Ishikawa (cell line): ENCODE measurements at regions not wholly inside any gene's neighbourhood (a gene's known extent, or its start where the extent isn't known, plus 50 kb on each side); places are given as distances from the start of the nearest gene placed in this dataset.

Experiments used
- CEBPB ChIP-seq: IDR thresholded peaks from 2 replicates; pipeline ENCODE4 v1.6.1; 2012
- CREB1 ChIP-seq: IDR thresholded peaks from 2 replicates; pipeline ENCODE4 v1.6.1; 2012; ENCODE audit warnings: low read depth
- EGR1 ChIP-seq: IDR thresholded peaks from 2 replicates; pipeline ENCODE4 v1.6.1; 2012
- EP300 ChIP-seq: IDR thresholded peaks from 2 replicates; pipeline ENCODE4 v1.6.1; 2012; ENCODE audit warnings: borderline replicate concordance
- FOXM1 ChIP-seq: IDR thresholded peaks from 2 replicates; pipeline ENCODE4 v1.6.1; 2012; ENCODE audit warnings: low read depth, borderline replicate concordance
- MAX ChIP-seq: IDR thresholded peaks from 2 replicates; pipeline ENCODE4 v1.6.1; 2012
- NFIC ChIP-seq: IDR thresholded peaks from 2 replicates; pipeline ENCODE4 v1.6.1; 2012
- RAD21 ChIP-seq: IDR thresholded peaks from 2 replicates; pipeline ENCODE4 v1.6.1; 2012; ENCODE audit warnings: low read depth
- TAF1 ChIP-seq: IDR thresholded peaks from 2 replicates; pipeline ENCODE4 v1.6.1; 2012; ENCODE audit warnings: low read depth, mild to moderate bottlenecking
- TCF12 ChIP-seq: IDR thresholded peaks from 2 replicates; pipeline ENCODE4 v1.6.1; 2012; ENCODE audit warnings: low read depth
- TEAD4 ChIP-seq: IDR thresholded peaks from 2 replicates; pipeline ENCODE4 v1.6.1; 2012
- YY1 ChIP-seq: IDR thresholded peaks from 2 replicates; pipeline ENCODE4 v1.6.1; 2012; ENCODE audit warnings: low read depth
- ZBTB7A ChIP-seq: IDR thresholded peaks from 2 replicates; pipeline ENCODE4 v1.6.1; 2012; ENCODE audit warnings: low read depth
- TF ChIP-seq, protein P1 (sequence below): IDR thresholded peaks from 2 replicates; pipeline ENCODE4 v1.6.1; 2012
- TF ChIP-seq, protein P2 (sequence below): IDR thresholded peaks from 2 replicates; pipeline ENCODE4 v1.6.1; 2012; ENCODE audit warnings: low read depth, mild to moderate bottlenecking

GRCh38 chr12:30203981-30204380 lies 420.2 kb upstream of the TMTC1 start:
- TF ChIP-seq TEAD4 (no peak), RAD21 (no peak), YY1 (no peak), NFIC (no peak), EP300 (no peak), ZBTB7A (no peak), TAF1 (no peak), CREB1 (no peak), EGR1 (no peak), FOXM1 (no peak), MAX (no peak), TCF12 (no peak)
- TF ChIP-seq, protein P1, sequence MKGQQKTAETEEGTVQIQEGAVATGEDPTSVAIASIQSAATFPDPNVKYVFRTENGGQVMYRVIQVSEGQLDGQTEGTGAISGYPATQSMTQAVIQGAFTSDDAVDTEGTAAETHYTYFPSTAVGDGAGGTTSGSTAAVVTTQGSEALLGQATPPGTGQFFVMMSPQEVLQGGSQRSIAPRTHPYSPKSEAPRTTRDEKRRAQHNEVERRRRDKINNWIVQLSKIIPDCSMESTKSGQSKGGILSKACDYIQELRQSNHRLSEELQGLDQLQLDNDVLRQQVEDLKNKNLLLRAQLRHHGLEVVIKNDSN = no peak
- TF ChIP-seq, protein P2, sequence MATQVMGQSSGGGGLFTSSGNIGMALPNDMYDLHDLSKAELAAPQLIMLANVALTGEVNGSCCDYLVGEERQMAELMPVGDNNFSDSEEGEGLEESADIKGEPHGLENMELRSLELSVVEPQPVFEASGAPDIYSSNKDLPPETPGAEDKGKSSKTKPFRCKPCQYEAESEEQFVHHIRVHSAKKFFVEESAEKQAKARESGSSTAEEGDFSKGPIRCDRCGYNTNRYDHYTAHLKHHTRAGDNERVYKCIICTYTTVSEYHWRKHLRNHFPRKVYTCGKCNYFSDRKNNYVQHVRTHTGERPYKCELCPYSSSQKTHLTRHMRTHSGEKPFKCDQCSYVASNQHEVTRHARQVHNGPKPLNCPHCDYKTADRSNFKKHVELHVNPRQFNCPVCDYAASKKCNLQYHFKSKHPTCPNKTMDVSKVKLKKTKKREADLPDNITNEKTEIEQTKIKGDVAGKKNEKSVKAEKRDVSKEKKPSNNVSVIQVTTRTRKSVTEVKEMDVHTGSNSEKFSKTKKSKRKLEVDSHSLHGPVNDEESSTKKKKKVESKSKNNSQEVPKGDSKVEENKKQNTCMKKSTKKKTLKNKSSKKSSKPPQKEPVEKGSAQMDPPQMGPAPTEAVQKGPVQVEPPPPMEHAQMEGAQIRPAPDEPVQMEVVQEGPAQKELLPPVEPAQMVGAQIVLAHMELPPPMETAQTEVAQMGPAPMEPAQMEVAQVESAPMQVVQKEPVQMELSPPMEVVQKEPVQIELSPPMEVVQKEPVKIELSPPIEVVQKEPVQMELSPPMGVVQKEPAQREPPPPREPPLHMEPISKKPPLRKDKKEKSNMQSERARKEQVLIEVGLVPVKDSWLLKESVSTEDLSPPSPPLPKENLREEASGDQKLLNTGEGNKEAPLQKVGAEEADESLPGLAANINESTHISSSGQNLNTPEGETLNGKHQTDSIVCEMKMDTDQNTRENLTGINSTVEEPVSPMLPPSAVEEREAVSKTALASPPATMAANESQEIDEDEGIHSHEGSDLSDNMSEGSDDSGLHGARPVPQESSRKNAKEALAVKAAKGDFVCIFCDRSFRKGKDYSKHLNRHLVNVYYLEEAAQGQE = no peak

- TF ChIP-seq EP300 (no peak), TAF1 (no peak), EGR1 (no peak), ZBTB7A (no peak), CEBPB (no peak), MAX (no peak), CREB1 (no peak), FOXM1 (no peak), TCF12 (no peak), NFIC (no peak)
- TF ChIP-seq, protein P2 = no peak
Measured at GRCh38 chr12:30202521-30203254, 418.9 kb upstream of the TMTC1 start.

DNA sequence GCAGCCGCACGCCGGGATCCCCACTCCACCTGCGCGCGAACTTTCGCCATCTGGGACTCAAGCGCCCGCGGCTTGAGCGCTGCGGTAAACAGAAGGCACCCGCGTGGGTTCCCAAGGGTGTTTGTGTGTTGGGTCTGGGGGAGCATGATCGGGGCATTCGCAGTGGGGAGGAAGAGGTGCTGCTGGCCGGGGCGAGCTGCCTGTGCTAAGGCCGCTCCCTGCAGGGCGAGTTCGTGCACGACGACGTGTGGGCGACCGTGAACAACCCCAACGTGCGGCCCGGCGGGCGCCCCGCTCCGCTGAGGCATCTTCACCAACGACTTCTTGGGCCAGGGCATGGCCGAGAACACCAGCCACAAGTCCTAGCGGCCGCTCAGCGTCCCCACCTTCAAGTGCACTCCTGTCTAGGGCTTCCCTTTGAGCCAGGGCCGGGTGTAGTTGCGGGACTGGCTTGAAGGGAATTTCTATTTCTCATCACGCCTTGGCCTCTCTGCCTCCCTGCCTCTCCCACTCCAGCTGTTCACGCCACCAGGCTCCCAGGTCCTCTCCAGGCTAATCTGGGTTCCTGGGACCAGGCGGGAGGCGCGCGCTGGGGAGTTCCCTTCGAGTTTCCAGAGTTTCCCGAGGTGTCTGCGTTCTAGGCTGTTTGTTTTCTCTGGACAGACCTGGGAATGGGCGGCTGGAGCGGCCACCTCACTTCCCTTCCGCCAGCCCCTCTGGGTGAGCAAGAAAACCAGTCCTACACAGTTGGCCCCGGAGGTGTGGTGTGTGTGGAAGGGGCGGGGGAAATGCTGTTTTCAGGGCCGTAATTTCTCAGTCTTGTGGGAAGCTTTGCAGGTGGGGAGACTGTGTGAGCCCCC lies 417.8 kb upstream of the TMTC1 start:
- no peak for TF ChIP-seq TAF1
- no peak for TF ChIP-seq TCF12
- no peak for TF ChIP-seq RAD21
- TF ChIP-seq EP300 = no peak
- TF ChIP-seq, protein P2 = no peak
- no peak for TF ChIP-seq ZBTB7A
- TF ChIP-seq TEAD4 = no peak
- no peak for TF ChIP-seq EGR1

GRCh38 chr12:30200864-30201263 lies 417.1 kb upstream of the TMTC1 start:
- no peak for TF ChIP-seq CREB1
